GM18909 (cell line): ENCODE measurements at regions not wholly inside any gene's neighbourhood (a gene's known extent, or its start where the extent isn't known, plus 50 kb on each side); places are given as distances from the start of the nearest gene placed in this dataset.

Source experiments
- ATAC-seq: cut with Tn5 transposase; IDR thresholded peaks from one replicate; pipeline ENCODE4 v1.9.1; 2021; ENCODE audit warnings: mild to moderate bottlenecking; ENCODE audit not compliant: unreplicated experiment, poor library complexity

GRCh38 chr2:236739663-236740062 lies 170.0 kb downstream of the ACKR3 start:
- ATAC-seq = no peak

GRCh38 chr2:236740506-236740905 lies 170.9 kb downstream of the ACKR3 start:
- ATAC-seq = no peak

GRCh38 chr2:236743039-236743920 lies 173.7 kb downstream of the ACKR3 start:
- ATAC-seq = no peak

GRCh38 chr2:236743921-236744280 lies 174.3 kb downstream of the ACKR3 start:
- ATAC-seq = no peak

- ATAC-seq = no peak
Measured at GRCh38 chr2:236744281-236744705, 174.7 kb downstream of the ACKR3 start.

GRCh38 chr2:236744716-236745115 lies 175.1 kb downstream of the ACKR3 start:
- no peak for ATAC-seq

- ATAC-seq = no peak
Measured at GRCh38 chr2:236745420-236746210, 176.0 kb downstream of the ACKR3 start.

GRCh38 chr2:236746833-236747232 lies 177.2 kb downstream of the ACKR3 start:
- no peak for ATAC-seq

- no peak for ATAC-seq
Measured at GRCh38 chr2:236747426-236747825, 177.8 kb downstream of the ACKR3 start.

- ATAC-seq = no peak
Measured at GRCh38 chr2:236747925-236748324, 178.3 kb downstream of the ACKR3 start.

- no peak for ATAC-seq
Measured at GRCh38 chr2:236748385-236748784, 178.8 kb downstream of the ACKR3 start.

GRCh38 chr2:236748801-236749200 lies 179.2 kb downstream of the ACKR3 start:
- ATAC-seq = no peak

GRCh38 chr2:236749346-236749745 lies 179.7 kb downstream of the ACKR3 start:
- no peak for ATAC-seq

GRCh38 chr2:236752096-236752495 lies 182.5 kb downstream of the ACKR3 start:
- no peak for ATAC-seq

- ATAC-seq = no peak
Measured at GRCh38 chr2:236753606-236754270, 184.1 kb downstream of the ACKR3 start.

GRCh38 chr2:236754271-236754944 lies 184.8 kb downstream of the ACKR3 start:
- no peak for ATAC-seq

- no peak for ATAC-seq
Measured at GRCh38 chr2:236755278-236755840, 185.7 kb downstream of the ACKR3 start.

GRCh38 chr2:236758406-236758805 lies 188.8 kb downstream of the ACKR3 start:
- ATAC-seq = no peak

GRCh38 chr2:236760246-236760645 lies 190.6 kb downstream of the ACKR3 start:
- ATAC-seq = no peak

GRCh38 chr2:236761358-236761757 lies 191.7 kb downstream of the ACKR3 start:
- no peak for ATAC-seq
